Upper lobe of left lung (tissue), 4 donors: ENCODE measurements at regions not wholly inside any gene's neighbourhood (a gene's known extent, or its start where the extent isn't known, plus 50 kb on each side); places are given as distances from the start of the nearest gene placed in this dataset.
"Not testable (repeated sequence)": the region's sequence is repeated elsewhere in the genome, so short reads cannot be mapped to it uniquely, and the experiment has no call there.

Source experiments
- CTCF ChIP-seq, 6 experiments: fragments of 450-650 bp in 4 of 6; fragments of 200-600 bp in 2 of 6; sonication (generic) in 2 of 6; IDR thresholded peaks; one replicate each; pipeline ENCODE4 v1.5.1; 2016 to 2019; ENCODE audit warnings: antibody characterized with exemption in 6 of 6
- EP300 ChIP-seq, 4 donors: sonication (generic); formaldehyde crosslinking; IDR thresholded peaks; one replicate each; pipeline ENCODE4 v1.5.1; 2017; ENCODE audit warnings: antibody characterized with exemption in 4 of 4, control low read depth in 2 of 4
- POLR2A ChIP-seq, 4 donors: fragments of 450-650 bp; IDR thresholded peaks; one replicate each; pipeline ENCODE4 v1.5.1; 2016 to 2017; ENCODE audit warnings: antibody characterized with exemption in 4 of 4, mild to moderate bottlenecking in 2 of 4
- POLR2AphosphoS5 ChIP-seq, 2 donors: sonication (generic); formaldehyde crosslinking; IDR thresholded peaks; one replicate each; pipeline ENCODE4 v1.5.1; 2017; ENCODE audit warnings: antibody characterized with exemption in 2 of 2

- TF ChIP-seq CTCF (IDR thresholded peaks at IDR 0.05): peak in 1 of 6 experiments; percentile 11
- TF ChIP-seq EP300, POLR2A, POLR2AphosphoS5 (IDR thresholded peaks at IDR 0.05): not testable (repeated sequence)
Measured at GRCh38 chrX:115735269-115735668, 174.3 kb downstream of the PLS3 start.
